H9 (cell line): ENCODE measurements at regions not wholly inside any gene's neighbourhood (a gene's known extent, or its start where the extent isn't known, plus 50 kb on each side); places are given as distances from the start of the nearest gene placed in this dataset.

Experiments used
- DNase-seq: peaks from one replicate; pipeline ENCODE4 v3.0.0-alpha.2; 2017
- H2AFZ ChIP-seq: one replicate; pipeline ENCODE4 v1.6.1; 2013; ENCODE audit warnings: mild to moderate bottlenecking, low read length, control low read depth, moderate library complexity
- H2AK5ac ChIP-seq: 2 replicates; pipeline ENCODE4 v1.6.1; 2013; ENCODE audit warnings: low read length, control low read depth, mixed read lengths; ENCODE audit not compliant: insufficient read length
- H2BK120ac ChIP-seq: one replicate; pipeline ENCODE4 v1.6.1; 2013; ENCODE audit warnings: low read depth, mild to moderate bottlenecking, low read length, control low read depth, inconsistent platforms; ENCODE audit not compliant: poor library complexity, severe bottlenecking
- H2BK12ac ChIP-seq: 2 replicates; pipeline ENCODE4 v1.6.1; 2013; ENCODE audit warnings: low read length, control low read depth, mixed read lengths, low read depth; ENCODE audit not compliant: insufficient read length
- H2BK15ac ChIP-seq: 2 replicates; pipeline ENCODE4 v1.6.1; 2013; ENCODE audit warnings: low read depth, low read length, control low read depth
- H2BK20ac ChIP-seq: one replicate; pipeline ENCODE4 v1.6.1; 2013; ENCODE audit warnings: low read depth, mild to moderate bottlenecking, low read length, control low read depth, inconsistent platforms; ENCODE audit not compliant: poor library complexity, severe bottlenecking
- H2BK5ac ChIP-seq: 2 replicates; pipeline ENCODE4 v1.6.1; 2013; ENCODE audit warnings: low read length, control low read depth, mixed read lengths; ENCODE audit not compliant: insufficient read length
- H3K14ac ChIP-seq: 2 replicates; pipeline ENCODE4 v1.6.1; 2013; ENCODE audit warnings: low read length, control low read depth; ENCODE audit not compliant: insufficient read depth
- H3K18ac ChIP-seq: 2 replicates; pipeline ENCODE4 v1.6.1; 2013; ENCODE audit warnings: low read depth, mild to moderate bottlenecking, mixed read lengths, low read length, control low read depth; ENCODE audit not compliant: insufficient read length
- H3K23ac ChIP-seq: 2 replicates; pipeline ENCODE4 v1.6.1; 2013; ENCODE audit warnings: low read length, control low read depth, mixed read lengths, low read depth; ENCODE audit not compliant: insufficient read length
- H3K23me2 ChIP-seq: 2 replicates; pipeline ENCODE4 v1.6.1; 2013; ENCODE audit warnings: low read depth, mild to moderate bottlenecking, mixed read lengths, low read length, control low read depth; ENCODE audit not compliant: insufficient read length, poor library complexity, severe bottlenecking
- H3K27ac ChIP-seq: 2 replicates; pipeline ENCODE4 v1.5.1; 2013; ENCODE audit warnings: low read length, control low read depth, mixed read lengths, low read depth; ENCODE audit not compliant: insufficient read length
- H3K27me3 ChIP-seq: 2 replicates; pipeline ENCODE4 v1.6.1; 2013; ENCODE audit warnings: low read length, control low read depth, inconsistent platforms; ENCODE audit not compliant: insufficient read depth
- H3K4ac ChIP-seq: 2 replicates; pipeline ENCODE4 v1.6.1; 2013; ENCODE audit warnings: low read depth, mild to moderate bottlenecking, control low read depth, inconsistent platforms, low read length, moderate library complexity
- H3K4me1 ChIP-seq: 2 replicates; pipeline ENCODE4 v1.6.1; 2013; ENCODE audit warnings: low read length, control low read depth, inconsistent platforms; ENCODE audit not compliant: insufficient read depth
- H3K4me2 ChIP-seq: 2 replicates; pipeline ENCODE4 v1.6.1; 2013; ENCODE audit warnings: low read length, control low read depth, mixed read lengths; ENCODE audit not compliant: insufficient read length, insufficient read depth
- H3K56ac ChIP-seq: 2 replicates; pipeline ENCODE4 v1.6.1; 2013; ENCODE audit warnings: low read depth, mild to moderate bottlenecking, mixed read lengths, low read length, control low read depth; ENCODE audit not compliant: insufficient read length
- H3K79me1 ChIP-seq: 2 replicates; pipeline ENCODE4 v1.6.1; 2013; ENCODE audit warnings: low read depth, mild to moderate bottlenecking, moderate library complexity, low read length, control low read depth, inconsistent platforms; ENCODE audit not compliant: insufficient read depth, poor library complexity, severe bottlenecking
- H3K79me2 ChIP-seq: 2 replicates; pipeline ENCODE4 v1.6.1; 2013; ENCODE audit warnings: low read length, control low read depth, inconsistent platforms; ENCODE audit not compliant: insufficient read depth
- H3K9ac ChIP-seq: 2 replicates; pipeline ENCODE4 v1.6.1; 2013; ENCODE audit warnings: low read length, control low read depth, mixed read lengths; ENCODE audit not compliant: insufficient read length; ENCODE audit errors: extremely low read depth
- H3K9me3 ChIP-seq: one replicate; pipeline ENCODE4 v1.6.1; 2013; ENCODE audit warnings: low read depth, low read length, inconsistent platforms; ENCODE audit not compliant: control insufficient read depth
- H3T11ph ChIP-seq: one replicate; pipeline ENCODE4 v1.6.1; 2013; ENCODE audit warnings: mild to moderate bottlenecking, low read length, control low read depth, inconsistent platforms
- H4K20me1 ChIP-seq: one replicate; pipeline ENCODE4 v1.6.1; 2013; ENCODE audit not compliant: control insufficient read depth, insufficient read length, insufficient read depth
- H4K5ac ChIP-seq: 2 replicates; pipeline ENCODE4 v1.6.1; 2013; ENCODE audit warnings: low read depth, mild to moderate bottlenecking, mixed read lengths, low read length, control low read depth; ENCODE audit not compliant: insufficient read length
- H4K8ac ChIP-seq: replicated peaks from 2 replicates; pipeline ENCODE4 v1.6.1; 2013; ENCODE audit warnings: low read length, control low read depth, mixed read lengths, low read depth; ENCODE audit not compliant: insufficient read length
- H4K91ac ChIP-seq: 2 replicates; pipeline ENCODE4 v1.6.1; 2013; ENCODE audit warnings: low read depth, mild to moderate bottlenecking, moderate library complexity, mixed read lengths, low read length, control low read depth; ENCODE audit not compliant: insufficient read length
- H3K27ac Mint-ChIP-seq, 3 experiments: 2 replicates in 2 of 3; 3 replicates in 1 of 3; pipeline ENCODE4 v1.8.0; 2020 to 2021; ENCODE audit warnings: mixed read lengths in 3 of 3, mild to moderate bottlenecking in 1 of 3, moderate library complexity in 1 of 3
- H3K27me3 Mint-ChIP-seq: 2 replicates; pipeline ENCODE4 v1.8.0; 2021; ENCODE audit warnings: low read depth, mild to moderate bottlenecking, moderate library complexity, mixed read lengths
- H3K36me3 Mint-ChIP-seq, 3 experiments: 2 replicates in 2 of 3; 3 replicates in 1 of 3; pipeline ENCODE4 v1.8.0; 2020 to 2021; ENCODE audit warnings: low read depth in 3 of 3, mixed read lengths in 3 of 3; ENCODE audit not compliant: insufficient read depth in 1 of 3
- H3K4me1 Mint-ChIP-seq, 2 experiments: 2 replicates each; pipeline ENCODE4 v1.8.0; 2020; ENCODE audit warnings: mixed read lengths in 2 of 2
- H3K4me3 Mint-ChIP-seq, 2 experiments: 2 replicates in 1 of 2; 3 replicates in 1 of 2; pipeline ENCODE4 v1.8.0; 2020 to 2021; ENCODE audit warnings: mild to moderate bottlenecking in 2 of 2, mixed read lengths in 2 of 2, moderate library complexity in 1 of 2
- H3K9me3 Mint-ChIP-seq, 2 experiments: 2 replicates in 1 of 2; 3 replicates in 1 of 2; pipeline ENCODE4 v1.8.0; 2020; ENCODE audit warnings: mild to moderate bottlenecking in 2 of 2, mixed read lengths in 2 of 2, moderate library complexity in 1 of 2
- CTCF ChIP-seq: fragments of 200-600 bp; sonication (generic); conservative IDR thresholded peaks from 3 replicates; pipeline ENCODE4 v1.8.0; 2021; ENCODE audit warnings: antibody characterized with exemption, mild to moderate bottlenecking
- WGBS: extraction: QIAGEN DNeasy Blood & Tissue Kit; methylation state at CpG from one replicate; pipeline ENCODE4 v1.1.7; 2013; ENCODE audit warnings: missing lambda C conversion rate, low lambda C conversion rate, mixed read lengths; ENCODE audit not compliant: insufficient read length; ENCODE audit errors: extremely low coverage; 5-methylcytosine and 5-hydroxymethylcytosine counted together

GRCh38 chrX:9231491-9231890 is 197.6 kb upstream of the FAM9B start:
- no peak overlapping the region for H3K14ac ChIP-seq
- Mint-ChIP-seq H3K4me1 (no peaks in the 10 kb centered on the region), H3K9me3 (peaks cover 2 to 37% of the 10 kb centered on the region in 2 experiments; a peak in 4 of 5 replicates), H3K27me3 (peaks cover 3% of the 10 kb centered on the region; the same call in 1 of the 2 replicates), H3K36me3 (peaks cover 0 to 2% (median 0%) of the 10 kb centered on the region in 3 experiments; a peak in 2 of 7 replicates), H3K4me3 (no peak overlapping the region), H3K27ac (no peak overlapping the region)
- H4K91ac ChIP-seq, result no peak overlapping the region
- no peak overlapping the region for H3K18ac ChIP-seq
- no peak overlapping the region for H2AK5ac ChIP-seq
- no peaks in the 10 kb centered on the region for H3K23me2 ChIP-seq
- no peaks in the 10 kb centered on the region for H3K79me2 ChIP-seq
- no peak overlapping the region for H3K4me2 ChIP-seq
- H3K4ac ChIP-seq, result no peak overlapping the region
- H3K9ac ChIP-seq, result no peak overlapping the region
- H2BK15ac ChIP-seq, result no peak overlapping the region
- H2BK5ac ChIP-seq, result no peak overlapping the region
- no peaks in the 10 kb centered on the region for H3K27me3 ChIP-seq
- no peak for TF ChIP-seq CTCF
- no peak overlapping the region for H4K8ac ChIP-seq
- H3K79me1 ChIP-seq, result no peaks in the 10 kb centered on the region
- DNase-seq, result no peak
- H3K23ac ChIP-seq, result no peak overlapping the region
- H3K56ac ChIP-seq, result no peak overlapping the region
- no peak overlapping the region for H3K27ac ChIP-seq
- WGBS, result no CpG with 5 or more reads among the region's 5 CpGs
- no peaks in the 10 kb centered on the region for H3K4me1 ChIP-seq
- H2BK120ac ChIP-seq, result no peak overlapping the region
- no peak overlapping the region for H2BK20ac ChIP-seq
- H4K5ac ChIP-seq, result no peak overlapping the region
- H3K9me3 ChIP-seq, result no peaks in the 10 kb centered on the region
- H3T11ph ChIP-seq, result no peak overlapping the region
- H4K20me1 ChIP-seq, result no peaks in the 10 kb centered on the region
- H2BK12ac ChIP-seq, result no peak overlapping the region
- no peak overlapping the region for H2AFZ ChIP-seq
